ENCODE measurements at regions not wholly inside any gene's neighbourhood (a gene's known extent, or its start where the extent isn't known, plus 50 kb on each side); places are given as distances from the start of the nearest gene placed in this dataset.

DNA sequence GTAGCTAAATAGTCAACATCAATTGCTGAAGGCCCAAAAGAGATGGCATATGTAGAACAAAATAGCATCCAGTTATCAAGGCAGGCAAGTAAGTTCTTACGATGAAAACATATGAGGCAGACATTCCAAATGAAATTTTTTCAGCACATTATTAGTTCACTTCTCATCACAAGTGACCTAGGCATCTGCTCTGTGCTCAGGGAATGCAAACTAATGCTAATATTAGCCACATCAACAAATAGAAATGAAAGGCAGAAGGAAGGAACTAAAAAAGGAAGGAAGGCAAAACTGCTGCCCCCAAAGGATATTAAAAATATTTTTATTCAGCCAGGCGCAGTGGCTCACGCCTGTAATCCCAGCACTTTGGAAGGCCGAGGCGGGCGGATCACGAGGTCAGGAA, 51.2 kb upstream of the ROCK1 start:
- DNase-seq, result no peak

- DNase-seq, result peak; percentile 38
Observed at GRCh38 chr18:21163647-21164547, 52.3 kb upstream of the ROCK1 start.

DNA sequence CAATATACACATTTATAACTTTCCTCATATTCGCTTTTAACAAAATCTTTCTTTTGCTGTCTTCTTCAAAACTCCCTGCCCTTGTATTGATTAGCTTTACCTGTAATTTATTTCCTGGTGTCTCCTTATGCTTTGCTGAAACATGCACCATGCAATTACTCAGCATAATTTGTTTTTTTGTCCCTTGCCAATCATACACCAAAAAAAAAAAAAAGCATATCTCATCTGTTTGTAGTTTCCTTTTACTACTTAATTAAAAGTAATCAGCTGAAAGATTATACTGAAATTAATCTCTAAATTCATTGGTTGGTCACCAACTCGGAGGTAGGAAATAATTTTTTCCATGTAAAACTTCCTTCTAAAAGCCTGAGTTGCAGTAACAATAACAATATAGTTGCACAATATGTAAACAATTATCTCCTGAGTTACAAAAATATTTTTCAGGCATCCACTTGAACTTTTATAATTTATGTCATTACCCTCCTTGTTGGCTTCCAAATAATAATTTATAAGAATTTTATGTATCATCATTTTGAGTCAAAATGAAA, 53.0 kb upstream of the ROCK1 start:
- no peak for DNase-seq

- DNase-seq, result no peak
Observed at GRCh38 chr18:21167641-21168377, 56.2 kb upstream of the ROCK1 start.

GRCh38 chr18:21168880-21169279, 57.3 kb upstream of the ROCK1 start:
- no peak for DNase-seq

DNA sequence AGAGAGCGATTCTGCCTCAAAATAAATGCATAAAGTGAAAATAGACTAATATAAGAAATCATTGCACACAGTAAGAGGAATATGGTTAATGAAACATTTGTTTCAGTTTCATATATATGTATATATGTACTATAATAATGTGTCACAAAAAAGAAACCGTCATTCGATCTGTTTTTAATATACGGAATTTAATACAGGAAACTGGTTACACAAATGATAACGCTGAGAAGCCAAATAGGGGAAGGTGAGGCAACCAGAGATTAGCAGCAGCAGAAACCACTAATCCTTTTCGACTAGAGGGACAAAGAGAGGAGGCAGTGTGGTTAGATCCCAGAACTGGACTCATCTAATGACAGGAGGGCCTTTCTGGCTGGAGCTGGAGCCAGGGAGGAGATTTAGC, 64.2 kb upstream of the GREB1L start:
- no peak for DNase-seq

DNA sequence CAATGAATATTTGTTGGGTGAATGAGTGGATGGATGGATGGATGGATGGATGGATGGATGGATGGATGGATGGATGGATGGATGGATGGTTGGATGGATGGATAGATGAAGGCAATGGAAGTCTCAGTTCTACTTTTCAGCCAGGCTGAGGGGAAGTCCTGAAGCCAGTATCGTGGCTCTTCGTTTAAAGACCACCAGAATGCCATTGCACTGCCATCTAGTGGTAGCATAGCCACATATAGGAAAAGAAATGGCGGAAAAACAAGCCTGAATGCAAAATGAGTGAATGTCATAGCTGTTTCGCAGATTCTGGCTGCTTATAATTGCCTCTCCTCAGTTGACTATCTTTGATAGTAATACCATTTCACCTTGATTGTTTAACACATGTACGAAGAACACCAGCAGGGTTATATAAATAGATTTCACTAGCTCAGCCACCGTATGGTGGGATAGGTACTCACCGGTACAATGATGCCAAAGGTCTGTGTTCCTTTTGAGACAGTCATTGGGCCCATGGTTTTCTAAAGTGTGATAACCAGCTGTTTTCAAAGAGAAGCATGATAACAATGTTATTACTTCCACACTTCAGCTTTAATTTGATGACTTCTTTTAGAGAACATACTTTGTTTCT, 62.3 kb upstream of the GREB1L start:
- DNase-seq, result peak; percentile 67

DNA sequence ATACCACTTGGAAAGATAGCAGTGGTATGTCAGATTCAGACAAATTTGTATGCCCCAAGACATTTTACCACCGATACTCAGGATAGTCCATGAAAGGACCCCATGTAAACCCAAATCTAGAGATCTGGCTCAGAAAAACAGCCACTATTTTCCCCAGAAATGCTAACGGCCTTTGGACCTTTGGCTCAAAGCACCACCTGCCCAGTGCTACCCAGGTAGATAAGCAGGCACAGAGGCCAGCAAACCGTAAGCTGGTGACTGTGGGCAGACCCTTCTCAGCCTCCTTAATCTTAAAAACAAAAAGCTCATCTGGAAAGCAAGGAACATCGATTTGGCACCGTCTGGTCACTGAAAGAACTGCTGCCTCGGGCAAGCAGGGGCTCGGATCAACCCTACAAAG, 61.4 kb upstream of the GREB1L start:
- DNase-seq, result no peak

- DNase-seq, result no peak
Observed at GRCh38 chr18:21181766-21182165, 60.3 kb upstream of the GREB1L start.

DNA sequence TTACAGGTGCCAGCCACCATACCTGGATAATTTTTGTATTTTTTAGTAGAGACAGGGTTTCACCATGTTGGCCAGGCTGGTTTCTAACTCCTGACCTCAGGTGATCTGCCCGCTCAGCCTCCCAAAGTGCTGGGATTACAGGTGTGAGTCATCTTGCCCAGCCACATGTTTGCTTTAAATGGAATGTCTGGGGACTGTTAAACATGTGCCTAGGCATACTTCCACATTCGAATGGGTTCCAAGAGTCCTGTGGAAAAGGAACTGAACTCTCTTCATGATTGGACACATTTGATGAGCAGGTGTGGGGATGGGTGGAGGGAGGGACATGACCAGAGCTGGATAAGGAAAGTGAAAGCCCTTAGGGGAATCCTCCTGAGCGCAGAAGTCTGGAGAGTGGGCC, 58.4 kb upstream of the GREB1L start:
- DNase-seq, result no peak

DNA sequence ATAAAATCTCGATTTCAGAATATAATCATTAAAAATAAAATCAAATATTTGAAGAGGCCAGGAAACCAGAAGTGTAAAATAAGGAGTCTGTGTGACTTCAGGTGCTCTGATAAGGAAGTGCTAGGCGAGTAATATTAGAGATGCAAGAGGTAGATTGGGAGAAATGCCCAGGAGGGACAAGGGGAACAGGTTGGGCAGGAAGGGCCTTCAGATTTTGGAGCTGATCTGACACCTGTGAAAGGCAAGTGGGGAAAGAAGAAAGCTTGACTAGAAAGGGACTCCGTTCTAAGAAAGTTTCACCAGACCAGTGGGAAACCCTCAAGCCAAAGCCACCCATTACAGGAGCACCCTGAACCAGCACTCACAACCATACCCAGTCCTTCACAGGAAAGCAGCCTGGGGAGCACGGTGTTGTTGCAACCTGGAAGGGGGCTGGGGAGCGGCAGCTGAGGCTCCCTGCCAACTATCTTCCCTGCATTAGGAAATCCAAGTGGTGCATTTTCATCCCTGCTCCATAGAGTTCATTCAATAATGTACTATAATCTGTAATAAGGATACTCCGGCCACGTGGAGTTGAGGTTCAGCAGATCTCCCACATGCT, 57.5 kb upstream of the GREB1L start:
- no peak for DNase-seq

GRCh38 chr18:21187886-21188285, 54.1 kb upstream of the GREB1L start:
- no peak for DNase-seq

DNA sequence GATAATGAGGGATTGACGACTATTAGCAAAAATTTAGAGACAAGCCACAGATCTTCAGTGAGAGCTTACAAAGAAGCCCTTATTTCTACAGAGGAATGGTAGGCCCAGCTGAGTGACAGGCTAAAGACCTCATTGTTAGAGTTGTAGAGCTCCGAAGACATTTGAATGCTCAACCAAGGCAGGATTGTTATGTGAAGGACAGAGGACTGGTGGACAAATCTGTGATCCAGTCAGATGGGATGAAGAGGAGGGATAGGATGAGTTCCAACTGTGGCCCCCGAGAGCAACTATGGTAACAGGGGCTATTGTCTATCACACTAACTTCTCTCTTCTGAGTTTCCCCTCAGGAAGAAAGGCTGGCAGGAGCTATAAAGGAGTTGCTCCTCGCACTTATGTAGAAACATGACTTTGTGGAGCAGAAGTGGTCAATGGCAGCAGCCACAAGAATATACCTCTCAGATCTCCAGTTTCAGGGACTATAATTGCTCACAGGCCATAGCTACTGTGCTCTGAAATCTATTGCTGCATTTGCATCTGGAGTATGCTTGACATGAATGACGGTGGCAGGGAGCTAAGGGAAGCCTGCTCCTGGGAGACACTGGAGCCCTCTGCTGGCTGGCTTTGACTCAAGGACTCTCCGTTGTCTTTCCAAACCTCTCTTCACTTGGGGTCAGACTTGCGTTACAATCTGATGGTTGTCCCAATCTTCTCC, 50.3 kb upstream of the GREB1L start:
- DNase-seq, result no peak
